ENCODE measurements at regions not wholly inside any gene's neighbourhood (a gene's known extent, or its start where the extent isn't known, plus 50 kb on each side); places are given as distances from the start of the nearest gene placed in this dataset.

GRCh38 chr5:109532773-109533364, 123.1 kb upstream of the PJA2 start:
- no peak for DNase-seq (ENCODE audit: low read depth, low spot score)

- DNase-seq (ENCODE audit: low read depth, low spot score): no peak
Observed at GRCh38 chr5:109531262-109531661, 121.5 kb upstream of the PJA2 start.

- no peak for DNase-seq (ENCODE audit: low read depth, low spot score)
Observed at GRCh38 chr5:109529987-109530386, 120.2 kb upstream of the PJA2 start.

- DNase-seq (ENCODE audit: low read depth, low spot score): no peak
Observed at GRCh38 chr5:109529520-109529919, 119.7 kb upstream of the PJA2 start.

GRCh38 chr5:109524555-109524954, 114.8 kb upstream of the PJA2 start:
- DNase-seq (ENCODE audit: low read depth, low spot score): no peak

GRCh38 chr5:109524026-109524425, 114.3 kb upstream of the PJA2 start:
- DNase-seq (ENCODE audit: low read depth, low spot score): no peak

- no peak for DNase-seq (ENCODE audit: low read depth, low spot score)
Observed at GRCh38 chr5:109522404-109522803, 112.6 kb upstream of the PJA2 start.

GRCh38 chr5:109519416-109519815, 109.6 kb upstream of the PJA2 start:
- DNase-seq (ENCODE audit: low read depth, low spot score): no peak

- DNase-seq (ENCODE audit: low read depth, low spot score): no peak
Observed at GRCh38 chr5:109516390-109516789, 106.6 kb upstream of the PJA2 start.

- DNase-seq (ENCODE audit: low read depth, low spot score): no peak
Observed at GRCh38 chr5:109511980-109512734, 102.4 kb upstream of the PJA2 start.

- no peak for DNase-seq (ENCODE audit: low read depth, low spot score)
Observed at GRCh38 chr5:109506556-109506955, 96.8 kb upstream of the PJA2 start.

GRCh38 chr5:109496112-109496511, 86.3 kb upstream of the PJA2 start:
- no peak for DNase-seq (ENCODE audit: low read depth, low spot score)

- peak; percentile 60 for DNase-seq (ENCODE audit: low read depth, low spot score)
Observed at GRCh38 chr5:109487753-109488420, 78.1 kb upstream of the PJA2 start.

- DNase-seq (ENCODE audit: low read depth, low spot score): no peak
Observed at GRCh38 chr5:109486200-109486804, 76.5 kb upstream of the PJA2 start.

- no peak for DNase-seq (ENCODE audit: low read depth, low spot score)
Observed at GRCh38 chr5:109485030-109485429, 75.3 kb upstream of the PJA2 start.

GRCh38 chr5:109484597-109484996, 74.8 kb upstream of the PJA2 start:
- no peak for DNase-seq (ENCODE audit: low read depth, low spot score)

GRCh38 chr5:109483395-109483971, 73.7 kb upstream of the PJA2 start:
- no peak for DNase-seq (ENCODE audit: low read depth, low spot score)

- DNase-seq (ENCODE audit: low read depth, low spot score): no peak
Observed at GRCh38 chr5:109482748-109483147, 73.0 kb upstream of the PJA2 start.

GRCh38 chr5:109479260-109479860, 69.6 kb upstream of the PJA2 start:
- DNase-seq (ENCODE audit: low read depth, low spot score): no peak

GRCh38 chr5:109478830-109479229, 69.1 kb upstream of the PJA2 start:
- DNase-seq (ENCODE audit: low read depth, low spot score): no peak

GRCh38 chr5:109476292-109476691, 66.5 kb upstream of the PJA2 start:
- no peak for DNase-seq (ENCODE audit: low read depth, low spot score)

Data from ELF-1 (cell line).